Loucy (cell line): ENCODE measurements at regions not wholly inside any gene's neighbourhood (a gene's known extent, or its start where the extent isn't known, plus 50 kb on each side); places are given as distances from the start of the nearest gene placed in this dataset.

Experiments
- EZH2phosphoT487 ChIP-seq: fragments of 200-600 bp; IDR thresholded peaks from 2 replicates; pipeline ENCODE4 v1.6.1; 2018; ENCODE audit warnings: antibody characterized with exemption, mild to moderate bottlenecking, moderate library complexity, borderline replicate concordance
- TF ChIP-seq, protein P1 (sequence below): fragments of 200-600 bp; sonication (generic); conservative IDR thresholded peaks from 2 replicates; pipeline ENCODE4 v1.5.1; 2014; ENCODE audit warnings: mild to moderate bottlenecking, antibody characterized with exemption, low read length

DNA sequence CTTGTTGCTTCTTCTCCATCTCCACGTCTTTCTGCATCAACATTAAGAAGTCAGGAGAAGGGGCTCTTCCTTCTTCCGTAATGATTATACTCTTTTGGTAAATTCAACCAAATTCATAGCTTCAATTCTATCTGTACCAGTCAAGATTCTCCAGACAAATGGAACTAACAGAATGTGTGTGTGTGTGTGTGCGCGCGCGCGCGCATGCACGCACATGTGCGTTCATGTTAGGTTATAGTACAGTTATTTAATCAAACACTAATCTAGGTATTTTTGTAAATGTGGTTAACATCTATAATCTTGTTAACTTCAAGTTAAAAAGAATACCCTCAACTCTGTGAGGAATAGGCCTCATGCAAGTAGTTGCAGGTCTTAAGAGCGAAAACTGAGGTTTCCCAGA is 150.3 kb upstream of the TAS2R1 start:
- TF ChIP-seq, protein P1, sequence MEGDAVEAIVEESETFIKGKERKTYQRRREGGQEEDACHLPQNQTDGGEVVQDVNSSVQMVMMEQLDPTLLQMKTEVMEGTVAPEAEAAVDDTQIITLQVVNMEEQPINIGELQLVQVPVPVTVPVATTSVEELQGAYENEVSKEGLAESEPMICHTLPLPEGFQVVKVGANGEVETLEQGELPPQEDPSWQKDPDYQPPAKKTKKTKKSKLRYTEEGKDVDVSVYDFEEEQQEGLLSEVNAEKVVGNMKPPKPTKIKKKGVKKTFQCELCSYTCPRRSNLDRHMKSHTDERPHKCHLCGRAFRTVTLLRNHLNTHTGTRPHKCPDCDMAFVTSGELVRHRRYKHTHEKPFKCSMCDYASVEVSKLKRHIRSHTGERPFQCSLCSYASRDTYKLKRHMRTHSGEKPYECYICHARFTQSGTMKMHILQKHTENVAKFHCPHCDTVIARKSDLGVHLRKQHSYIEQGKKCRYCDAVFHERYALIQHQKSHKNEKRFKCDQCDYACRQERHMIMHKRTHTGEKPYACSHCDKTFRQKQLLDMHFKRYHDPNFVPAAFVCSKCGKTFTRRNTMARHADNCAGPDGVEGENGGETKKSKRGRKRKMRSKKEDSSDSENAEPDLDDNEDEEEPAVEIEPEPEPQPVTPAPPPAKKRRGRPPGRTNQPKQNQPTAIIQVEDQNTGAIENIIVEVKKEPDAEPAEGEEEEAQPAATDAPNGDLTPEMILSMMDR, result no peak
- no peak for TF ChIP-seq EZH2phosphoT487
